Activated CD8-positive, alpha-beta memory T cell treated with anti-CD3 and anti-CD28 coated beads, Interleukin-2, amount 50 U/mL, for 24 hours (primary cell): ENCODE measurements at regions not wholly inside any gene's neighbourhood (a gene's known extent, or its start where the extent isn't known, plus 50 kb on each side); places are given as distances from the start of the nearest gene placed in this dataset.

Source experiments
- DNase-seq: peaks from one replicate; pipeline ENCODE4 v3.0.0-alpha.2; 2020; ENCODE audit errors: extremely low read depth

- no peak for DNase-seq
Observed at GRCh38 chr10:111504376-111504775, 427.5 kb downstream of the ADRA2A start.

GRCh38 chr10:111506266-111507034, 429.6 kb downstream of the ADRA2A start:
- no peak for DNase-seq

- no peak for DNase-seq
Observed at GRCh38 chr10:111511751-111512150, 434.9 kb downstream of the ADRA2A start.

GRCh38 chr10:111515264-111515663, 438.4 kb downstream of the ADRA2A start:
- DNase-seq, result no peak

- DNase-seq, result no peak
Observed at GRCh38 chr10:111515706-111516105, 438.9 kb downstream of the ADRA2A start.

GRCh38 chr10:111516144-111516543, 439.3 kb downstream of the ADRA2A start:
- no peak for DNase-seq

GRCh38 chr10:111522141-111522540, 445.3 kb downstream of the ADRA2A start:
- DNase-seq, result no peak

- DNase-seq, result no peak
Observed at GRCh38 chr10:111522551-111522950, 445.7 kb downstream of the ADRA2A start.

GRCh38 chr10:111523016-111523415, 446.2 kb downstream of the ADRA2A start:
- DNase-seq, result no peak

GRCh38 chr10:111524134-111524533, 447.3 kb downstream of the ADRA2A start:
- DNase-seq, result no peak

- no peak for DNase-seq
Observed at GRCh38 chr10:111525696-111526095, 448.9 kb downstream of the ADRA2A start.

GRCh38 chr10:111531690-111532089, 454.9 kb downstream of the ADRA2A start:
- no peak for DNase-seq

- DNase-seq, result no peak
Observed at GRCh38 chr10:111532139-111532538, 455.3 kb downstream of the ADRA2A start.

- DNase-seq, result no peak
Observed at GRCh38 chr10:111539246-111539645, 462.4 kb downstream of the ADRA2A start.

- DNase-seq, result no peak
Observed at GRCh38 chr10:111543854-111544253, 467.0 kb downstream of the ADRA2A start.

- no peak for DNase-seq
Observed at GRCh38 chr10:111545861-111546605, 469.2 kb downstream of the ADRA2A start.

GRCh38 chr10:111548084-111548726, 471.4 kb downstream of the ADRA2A start:
- no peak for DNase-seq

- DNase-seq, result no peak
Observed at GRCh38 chr10:111551001-111551400, 474.2 kb downstream of the ADRA2A start.

GRCh38 chr10:111556666-111557065, 479.8 kb downstream of the ADRA2A start:
- DNase-seq, result no peak

GRCh38 chr10:111558211-111558610, 481.4 kb downstream of the ADRA2A start:
- no peak for DNase-seq

- no peak for DNase-seq
Observed at GRCh38 chr10:111560027-111560426, 483.2 kb downstream of the ADRA2A start.

- DNase-seq, result no peak
Observed at GRCh38 chr10:111561124-111561523, 484.3 kb downstream of the ADRA2A start.

- DNase-seq, result no peak
Observed at GRCh38 chr10:111565542-111565941, 488.7 kb downstream of the ADRA2A start.
